Sigmoid colon (tissue), 6 donors: ENCODE measurements at regions not wholly inside any gene's neighbourhood (a gene's known extent, or its start where the extent isn't known, plus 50 kb on each side); places are given as distances from the start of the nearest gene placed in this dataset.

Source experiments
- DNase-seq: peaks from one replicate; pipeline ENCODE4 v3.0.0-alpha.2; 2019
- H3K27ac ChIP-seq, 4 donors: fragments of 200-600 bp; sonication (generic); one replicate each; pipeline ENCODE4 v1.5.1; 2016 to 2019; ENCODE audit warnings: mild to moderate bottlenecking in 1 of 4
- H3K27me3 ChIP-seq, 3 donors: fragments of 200-600 bp; sonication (generic); one replicate each; pipeline ENCODE4 v1.5.1; 2019; ENCODE audit warnings: mild to moderate bottlenecking in 1 of 3
- H3K36me3 ChIP-seq, 4 donors: fragments of 200-600 bp; sonication (generic); one replicate each; pipeline ENCODE4 v1.5.1; 2016 to 2019
- H3K4me1 ChIP-seq, 4 donors: fragments of 200-600 bp; sonication (generic); one replicate each; pipeline ENCODE4 v1.5.1; 2017 to 2019
- H3K4me3 ChIP-seq, 4 donors: fragments of 200-600 bp; sonication (generic); one replicate each; pipeline ENCODE4 v1.5.1; 2017 to 2019; ENCODE audit warnings: mild to moderate bottlenecking in 2 of 4, moderate library complexity in 1 of 4
- H3K9me3 ChIP-seq, 4 donors: fragments of 200-600 bp in 3 of 4; sonication (generic) in 3 of 4; one replicate each; pipeline versions ENCODE4 v1.5.1 to v1.6.1; 2013 to 2019
- EP300 ChIP-seq, 4 donors: sonication (generic); formaldehyde crosslinking; IDR thresholded peaks; one replicate each; pipeline ENCODE4 v1.6.1; 2017; ENCODE audit warnings: antibody characterized with exemption in 4 of 4
- POLR2A ChIP-seq, 2 donors: fragments of 450-650 bp; IDR thresholded peaks; one replicate each; pipeline ENCODE4 v1.6.1; 2016; ENCODE audit warnings: antibody characterized with exemption in 2 of 2, mild to moderate bottlenecking in 2 of 2, moderate library complexity in 2 of 2
- POLR2AphosphoS5 ChIP-seq, 4 donors: sonication (generic); formaldehyde crosslinking; IDR thresholded peaks; one replicate each; pipeline ENCODE4 v1.6.1; 2017; ENCODE audit warnings: antibody characterized with exemption in 4 of 4
- WGBS, 2 donors: extraction: QIAGEN DNeasy Blood & Tissue Kit; methylation state at CpG; one replicate each; pipeline ENCODE4 v1.1.7; 2013; 5-methylcytosine and 5-hydroxymethylcytosine counted together
- intact Hi-C: fragments of 100-400 bp; cut with DNase I; formaldehyde crosslinking; loops from one replicate; pipeline ENCODE4 v1.15.1; 2023
- TF ChIP-seq, protein P1 (sequence below), 4 experiments: fragments of 450-650 bp in 3 of 4; fragments of 200-600 bp in 1 of 4; IDR thresholded peaks; one replicate each; pipeline ENCODE4 v1.5.1; 2016 to 2019; ENCODE audit warnings: antibody characterized with exemption in 4 of 4, mild to moderate bottlenecking in 3 of 4, moderate library complexity in 2 of 4
- donor health status: healthy with polysubstance abuse.
- donor health status: healthy.

GRCh38 chr4:121534187-121534586 lies 153.4 kb upstream of the QRFPR start:
- no peaks in the 10 kb centered on the region for H3K27me3 ChIP-seq
- intact Hi-C loops = no loop called here
- TF ChIP-seq POLR2A (IDR thresholded peaks at IDR 0.05) = no peak
- TF ChIP-seq EP300 (IDR thresholded peaks at IDR 0.05) = no peak
- TF ChIP-seq, protein P1, sequence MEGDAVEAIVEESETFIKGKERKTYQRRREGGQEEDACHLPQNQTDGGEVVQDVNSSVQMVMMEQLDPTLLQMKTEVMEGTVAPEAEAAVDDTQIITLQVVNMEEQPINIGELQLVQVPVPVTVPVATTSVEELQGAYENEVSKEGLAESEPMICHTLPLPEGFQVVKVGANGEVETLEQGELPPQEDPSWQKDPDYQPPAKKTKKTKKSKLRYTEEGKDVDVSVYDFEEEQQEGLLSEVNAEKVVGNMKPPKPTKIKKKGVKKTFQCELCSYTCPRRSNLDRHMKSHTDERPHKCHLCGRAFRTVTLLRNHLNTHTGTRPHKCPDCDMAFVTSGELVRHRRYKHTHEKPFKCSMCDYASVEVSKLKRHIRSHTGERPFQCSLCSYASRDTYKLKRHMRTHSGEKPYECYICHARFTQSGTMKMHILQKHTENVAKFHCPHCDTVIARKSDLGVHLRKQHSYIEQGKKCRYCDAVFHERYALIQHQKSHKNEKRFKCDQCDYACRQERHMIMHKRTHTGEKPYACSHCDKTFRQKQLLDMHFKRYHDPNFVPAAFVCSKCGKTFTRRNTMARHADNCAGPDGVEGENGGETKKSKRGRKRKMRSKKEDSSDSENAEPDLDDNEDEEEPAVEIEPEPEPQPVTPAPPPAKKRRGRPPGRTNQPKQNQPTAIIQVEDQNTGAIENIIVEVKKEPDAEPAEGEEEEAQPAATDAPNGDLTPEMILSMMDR (IDR thresholded peaks at IDR 0.05) = no peak
- no peak for TF ChIP-seq POLR2AphosphoS5 (IDR thresholded peaks at IDR 0.05)
- 89 to 93% methylated on average over 2 of the region's 2 CpGs for WGBS, 2 donors
- no peaks in the 10 kb centered on the region for H3K36me3 ChIP-seq
- H3K27ac ChIP-seq = no peak overlapping the region
- H3K4me1 ChIP-seq = no peaks in the 10 kb centered on the region
- no peak overlapping the region for H3K4me3 ChIP-seq
- DNase-seq = no peak
- H3K9me3 ChIP-seq = no peaks in the 10 kb centered on the region

DNA sequence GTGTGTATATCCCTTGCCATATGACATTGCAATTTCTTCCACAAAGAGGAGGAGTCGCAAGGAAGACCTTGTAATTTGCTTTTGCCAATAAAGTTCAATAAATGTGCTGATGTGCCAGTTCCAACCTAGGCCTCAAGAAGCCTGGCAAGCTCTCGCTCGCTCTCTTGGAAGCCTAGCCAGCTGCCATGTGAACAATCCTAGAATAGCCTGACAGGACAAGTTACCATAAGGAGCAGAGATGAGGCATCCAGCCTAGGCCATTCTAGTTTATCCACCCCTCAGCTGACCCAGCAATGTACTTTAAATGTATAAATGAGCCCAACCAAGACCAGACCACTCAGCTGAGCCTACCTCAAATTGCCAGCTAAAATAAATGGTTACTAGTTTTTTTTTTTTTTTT lies 145.7 kb upstream of the QRFPR start:
- H3K4me3 ChIP-seq = no peak overlapping the region
- intact Hi-C loops = no loop called here
- no peaks in the 10 kb centered on the region for H3K27me3 ChIP-seq
- H3K4me1 ChIP-seq = no peaks in the 10 kb centered on the region
- no peak overlapping the region for H3K27ac ChIP-seq
- H3K36me3 ChIP-seq = no peaks in the 10 kb centered on the region
- TF ChIP-seq POLR2AphosphoS5 (IDR thresholded peaks at IDR 0.05) = no peak
- TF ChIP-seq, protein P1 (IDR thresholded peaks at IDR 0.05) = no peak
- no peak for TF ChIP-seq EP300 (IDR thresholded peaks at IDR 0.05)
- no peak for TF ChIP-seq POLR2A (IDR thresholded peaks at IDR 0.05)
- WGBS, 2 donors = 93 to 95% methylated on average over 3 of the region's 3 CpGs
- DNase-seq = no peak
- H3K9me3 ChIP-seq = no peaks in the 10 kb centered on the region

- intact Hi-C loops = no loop called here
- no peak for TF ChIP-seq POLR2A (IDR thresholded peaks at IDR 0.05)
- TF ChIP-seq, protein P1 (IDR thresholded peaks at IDR 0.05) = no peak
These were observed 138.5 kb upstream of the QRFPR start for GRCh38 chr4:121519236-121519838.

GRCh38 chr4:121517241-121517640 lies 136.4 kb upstream of the QRFPR start:
- H3K27ac ChIP-seq = no peak overlapping the region
- no peaks in the 10 kb centered on the region for H3K36me3 ChIP-seq
- no peaks in the 10 kb centered on the region for H3K4me1 ChIP-seq
- DNase-seq = no peak
- H3K27me3 ChIP-seq = no peaks in the 10 kb centered on the region
- intact Hi-C loops = no loop called here
- no peak overlapping the region for H3K4me3 ChIP-seq
- WGBS, 2 donors = 69 to 73% methylated on average over 2 of the region's 2 CpGs
- TF ChIP-seq POLR2AphosphoS5 (IDR thresholded peaks at IDR 0.05) (no peak), EP300 (IDR thresholded peaks at IDR 0.05) (no peak), POLR2A (IDR thresholded peaks at IDR 0.05) (no peak)
- TF ChIP-seq, protein P1 (IDR thresholded peaks at IDR 0.05) = no peak
- peaks cover 0 to 3% (median 0%) of the 10 kb centered on the region in 4 donors for H3K9me3 ChIP-seq

More at GRCh38 chr4:121519236-121519838, 138.5 kb upstream of the QRFPR start:
- H3K27ac ChIP-seq = no peak overlapping the region
- 83 to 85% methylated on average over 6 of the region's 6 CpGs for WGBS, 2 donors
- no peaks in the 10 kb centered on the region for H3K36me3 ChIP-seq
- H3K4me1 ChIP-seq = no peaks in the 10 kb centered on the region
- no peaks in the 10 kb centered on the region for H3K27me3 ChIP-seq
- H3K4me3 ChIP-seq = no peak overlapping the region
- DNase-seq = no peak
- peaks cover 0 to 3% (median 0%) of the 10 kb centered on the region in 4 donors for H3K9me3 ChIP-seq

- DNase-seq = no peak
- Histone ChIP-seq H3K9me3 (peaks cover 0 to 3% (median 0%) of the 10 kb centered on the region in 4 donors), H3K27ac (no peak overlapping the region), H3K4me1 (no peaks in the 10 kb centered on the region), H3K36me3 (no peaks in the 10 kb centered on the region), H3K4me3 (no peak overlapping the region), H3K27me3 (no peaks in the 10 kb centered on the region)
- TF ChIP-seq, protein P1 (IDR thresholded peaks at IDR 0.05) = no peak
- WGBS, 2 donors = 60 to 71% methylated on average over 10 of the region's 10 CpGs
- intact Hi-C loops = no loop called here
These were observed 133.6 kb upstream of the QRFPR start for GRCh38 chr4:121514443-121514842.
